CD4-positive, alpha-beta T cell (primary cell): ENCODE measurements at regions not wholly inside any gene's neighbourhood (a gene's known extent, or its start where the extent isn't known, plus 50 kb on each side); places are given as distances from the start of the nearest gene placed in this dataset.
"Not testable (repeated sequence)": the region's sequence is repeated elsewhere in the genome, so short reads cannot be mapped to it uniquely, and the experiment has no call there.

ENCODE experiments used
- ATAC-seq: fragments of 200-7000 bp; cut with Tn5 transposase; one replicate; pipeline ENCODE4 v1.10.0; 2022; ENCODE audit warnings: mild to moderate bottlenecking; ENCODE audit not compliant: poor library complexity
- CTCF ChIA-PET: fragments of 350-600 bp; sonication (Branson Sonifier 250); formaldehyde crosslinking; loops from one replicate; lab custom pipeline; 2021; ENCODE audit warnings: antibody characterized with exemption, inconsistent platforms; lab: Charles Lee
- POLR2A ChIA-PET: fragments of 350-600 bp; sonication (Branson Sonifier 250); formaldehyde crosslinking; loops from one replicate; lab custom pipeline; 2021; ENCODE audit warnings: antibody characterized with exemption, inconsistent platforms; lab: Charles Lee
- DNase-seq, 14 experiments: peaks; one replicate each; pipeline ENCODE4 v3.0.0-alpha.2; 2013 to 2020; ENCODE audit warnings: mixed read lengths in 2 of 14
- H3K27ac ChIP-seq, 2 donors: one replicate each; pipeline versions ENCODE4 v1.5.1 to v1.7.0; 2013; ENCODE audit warnings: low read length in 2 of 2, low read depth in 1 of 2, mild to moderate bottlenecking in 1 of 2
- H3K27me3 ChIP-seq, 2 experiments: 1 replicate in 1 of 2; 2 replicates in 1 of 2; pipeline versions ENCODE4 v1.6.1 to v1.7.0; 2013; ENCODE audit warnings: low read length in 2 of 2, control low read depth in 1 of 2, mild to moderate bottlenecking in 1 of 2, moderate library complexity in 1 of 2; ENCODE audit not compliant: insufficient read depth in 2 of 2, control insufficient read depth in 1 of 2
- H3K36me3 ChIP-seq: one replicate; pipeline ENCODE4 v1.6.1; 2013; ENCODE audit warnings: low read length, control low read depth; ENCODE audit not compliant: insufficient read depth
- H3K4me1 ChIP-seq: one replicate; pipeline ENCODE4 v1.6.1; 2013; ENCODE audit warnings: low read length, control low read depth; ENCODE audit not compliant: insufficient read depth
- H3K4me3 ChIP-seq: one replicate; pipeline ENCODE4 v1.5.1; 2013; ENCODE audit warnings: mild to moderate bottlenecking, low read length, moderate library complexity
- H3K9me3 ChIP-seq, 2 experiments: 1 replicate in 1 of 2; 2 replicates in 1 of 2; pipeline versions ENCODE4 v1.6.1 to v1.7.0; 2013; ENCODE audit warnings: low read length in 2 of 2, mild to moderate bottlenecking in 2 of 2, control low read depth in 1 of 2, moderate library complexity in 1 of 2; ENCODE audit not compliant: control insufficient read depth in 1 of 2, insufficient read depth in 1 of 2
- H3K27ac Mint-ChIP-seq: one replicate; pipeline ENCODE4 v1.8.0; 2020; ENCODE audit warnings: mixed read lengths
- H3K27me3 Mint-ChIP-seq: one replicate; pipeline ENCODE4 v1.8.0; 2021; ENCODE audit warnings: mixed read lengths
- H3K36me3 Mint-ChIP-seq: one replicate; pipeline ENCODE4 v1.8.0; 2021; ENCODE audit warnings: low read depth, mixed read lengths
- H3K4me1 Mint-ChIP-seq: one replicate; pipeline ENCODE4 v1.8.0; 2021; ENCODE audit warnings: low read depth, mixed read lengths
- H3K4me3 Mint-ChIP-seq: one replicate; pipeline ENCODE4 v1.8.0; 2020; ENCODE audit warnings: mild to moderate bottlenecking, mixed read lengths
- H3K9me3 Mint-ChIP-seq: one replicate; pipeline ENCODE4 v1.8.0; 2020; ENCODE audit warnings: mixed read lengths
- CTCF ChIP-seq: fragments of 200-600 bp; IDR thresholded peaks from one replicate; pipeline ENCODE4 v1.8.0; 2022; ENCODE audit warnings: antibody characterized with exemption, mild to moderate bottlenecking
- intact Hi-C, 2 experiments: fragments of 100-400 bp; cut with DNase I in 1 of 2; cut with micrococcal nuclease in 1 of 2; formaldehyde crosslinking; loops; one replicate each; pipeline versions ENCODE4 v1.15.1 to v1.9.0; 2023 to 2025; cut with DNase I, micrococcal nuclease

GRCh38 chr4:64737026-64737853, 328.0 kb upstream of the TECRL start:
- TF ChIP-seq CTCF, result no peak
- H3K4me3 Mint-ChIP-seq, result no peak overlapping the region
- no peaks in the 10 kb centered on the region for H3K9me3 ChIP-seq
- POLR2A ChIA-PET, result no interaction called here
- no peak overlapping the region for H3K27ac ChIP-seq
- H3K4me3 ChIP-seq, result no peak overlapping the region
- DNase-seq, result no peak
- no peaks in the 10 kb centered on the region for H3K4me1 Mint-ChIP-seq
- no peaks in the 10 kb centered on the region for H3K27me3 ChIP-seq
- no peaks in the 10 kb centered on the region for H3K27me3 Mint-ChIP-seq
- no peak overlapping the region for H3K27ac Mint-ChIP-seq
- intact Hi-C loops, result no loop called here
- no peak for ATAC-seq
- CTCF ChIA-PET, result no interaction called here
- no peaks in the 10 kb centered on the region for H3K4me1 ChIP-seq
- H3K9me3 Mint-ChIP-seq, result peaks cover 10% of the 10 kb centered on the region
- no peaks in the 10 kb centered on the region for H3K36me3 ChIP-seq
- no peaks in the 10 kb centered on the region for H3K36me3 Mint-ChIP-seq

GRCh38 chr4:64729561-64729960, 320.3 kb upstream of the TECRL start:
- intact Hi-C loops, result no loop called here
- Mint-ChIP-seq H3K27me3 (no peaks in the 10 kb centered on the region), H3K27ac (no peak overlapping the region), H3K36me3 (no peaks in the 10 kb centered on the region), H3K4me3 (no peak overlapping the region), H3K9me3 (peaks cover 6% of the 10 kb centered on the region), H3K4me1 (no peaks in the 10 kb centered on the region)
- Histone ChIP-seq H3K36me3 (no peaks in the 10 kb centered on the region), H3K27me3 (no peaks in the 10 kb centered on the region), H3K4me1 (no peaks in the 10 kb centered on the region), H3K4me3 (no peak overlapping the region), H3K27ac (no peak overlapping the region), H3K9me3 (peaks cover 0 to 4% of the 10 kb centered on the region in 2 experiments)
- no peak for TF ChIP-seq CTCF
- no peak for ATAC-seq
- POLR2A ChIA-PET, result no interaction called here
- no peak for DNase-seq
- CTCF ChIA-PET, result no interaction called here

- no peak overlapping the region for H3K4me3 ChIP-seq
- Mint-ChIP-seq H3K27ac (no peak overlapping the region), H3K36me3 (no peaks in the 10 kb centered on the region), H3K4me3 (no peak overlapping the region), H3K9me3 (peaks cover 6% of the 10 kb centered on the region), H3K4me1 (no peaks in the 10 kb centered on the region), H3K27me3 (no peaks in the 10 kb centered on the region)
- TF ChIP-seq CTCF, result no peak
- H3K27ac ChIP-seq, result no peak overlapping the region
- ATAC-seq, result no peak
- ChIA-PET POLR2A (no interaction called here), CTCF (no interaction called here)
- H3K4me1 ChIP-seq, result no peaks in the 10 kb centered on the region
- H3K9me3 ChIP-seq, result peaks cover 0 to 5% of the 10 kb centered on the region in 2 experiments
- DNase-seq, result no peak
- H3K36me3 ChIP-seq, result no peaks in the 10 kb centered on the region
- no peaks in the 10 kb centered on the region for H3K27me3 ChIP-seq
- intact Hi-C loops, result no loop called here
Measured at GRCh38 chr4:64727960-64728359, 318.7 kb upstream of the TECRL start.

GRCh38 chr4:64727391-64727790, 318.1 kb upstream of the TECRL start:
- H3K27ac ChIP-seq, H3K36me3 ChIP-seq, CTCF ChIA-PET, H3K4me3 ChIP-seq, H3K9me3 Mint-ChIP-seq, POLR2A ChIA-PET, H3K27ac Mint-ChIP-seq, DNase-seq, ATAC-seq, intact Hi-C loops, H3K36me3 Mint-ChIP-seq, H3K27me3 ChIP-seq, H3K4me1 Mint-ChIP-seq, H3K4me3 Mint-ChIP-seq, H3K4me1 ChIP-seq, H3K27me3 Mint-ChIP-seq, H3K9me3 ChIP-seq: not testable (repeated sequence)
